OCI-LY1 (cell line): ENCODE measurements at regions not wholly inside any gene's neighbourhood (a gene's known extent, or its start where the extent isn't known, plus 50 kb on each side); places are given as distances from the start of the nearest gene placed in this dataset.

Experiments used
- CTCF ChIP-seq: fragments of 200-600 bp; sonication (generic), shearing (Covaris generic); IDR thresholded peaks from 2 replicates; pipeline ENCODE4 v1.5.1; 2017; ENCODE audit warnings: mild to moderate bottlenecking, antibody characterized with exemption, low read length, moderate library complexity, mixed read lengths
- EZH2 ChIP-seq: fragments of 200-600 bp; sonication (generic), shearing (Covaris generic); IDR thresholded peaks from 2 replicates; pipeline ENCODE4 v1.8.0; 2017; ENCODE audit warnings: borderline replicate concordance, mixed run types, mild to moderate bottlenecking, antibody characterized with exemption, low read length, moderate library complexity, mixed read lengths

DNA sequence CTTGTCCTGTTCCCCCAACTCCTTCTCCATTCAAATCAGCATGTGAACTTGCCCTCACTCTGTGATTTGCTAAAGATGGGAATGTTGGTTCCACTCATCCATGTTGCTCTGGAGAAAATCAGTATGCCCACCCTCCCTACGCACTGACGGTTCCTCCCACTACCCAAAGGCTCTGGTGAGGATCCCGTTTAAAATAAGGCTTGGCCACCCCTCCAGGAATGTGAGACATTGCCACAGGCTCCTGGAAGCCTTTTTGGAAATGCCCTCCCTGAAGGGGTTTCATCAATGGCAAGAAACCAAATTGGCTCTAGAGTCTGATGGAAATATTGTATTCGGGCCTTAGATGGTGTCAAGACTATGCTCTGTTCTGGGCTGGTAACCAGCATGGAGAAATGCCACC is 187.3 kb downstream of the USP12 start:
- no peak for TF ChIP-seq CTCF
- TF ChIP-seq EZH2, result no peak
